T-helper 2 cell treated with Interferon-gamma antibody and Interleukin-4, amounts not matched to agents 5 μg/mL and 100 μg/mL, for 36 hours (primary cell): ENCODE measurements at regions not wholly inside any gene's neighbourhood (a gene's known extent, or its start where the extent isn't known, plus 50 kb on each side); places are given as distances from the start of the nearest gene placed in this dataset.
"Not testable (repeated sequence)": the region's sequence is repeated elsewhere in the genome, so short reads cannot be mapped to it uniquely, and the experiment has no call there.

Source experiments
- DNase-seq: peaks from one replicate; pipeline ENCODE4 v3.0.0; 2021; ENCODE audit warnings: low spot score
- H3K27ac Mint-ChIP-seq: one replicate; pipeline ENCODE4 v1.8.0; 2021; ENCODE audit warnings: mild to moderate bottlenecking, mixed read lengths
- H3K27me3 Mint-ChIP-seq: one replicate; pipeline ENCODE4 v1.8.0; 2021; ENCODE audit warnings: low read depth, mixed read lengths
- H3K36me3 Mint-ChIP-seq: one replicate; pipeline ENCODE4 v1.8.0; 2021; ENCODE audit warnings: low read depth, mixed read lengths
- H3K4me1 Mint-ChIP-seq: one replicate; pipeline ENCODE4 v1.8.0; 2021; ENCODE audit warnings: low read depth, mixed read lengths
- H3K4me3 Mint-ChIP-seq: one replicate; pipeline ENCODE4 v1.8.0; 2022; ENCODE audit warnings: mild to moderate bottlenecking, moderate library complexity, mixed read lengths
- H3K9me3 Mint-ChIP-seq: one replicate; pipeline ENCODE4 v1.8.0; 2021; ENCODE audit warnings: mixed read lengths

DNA sequence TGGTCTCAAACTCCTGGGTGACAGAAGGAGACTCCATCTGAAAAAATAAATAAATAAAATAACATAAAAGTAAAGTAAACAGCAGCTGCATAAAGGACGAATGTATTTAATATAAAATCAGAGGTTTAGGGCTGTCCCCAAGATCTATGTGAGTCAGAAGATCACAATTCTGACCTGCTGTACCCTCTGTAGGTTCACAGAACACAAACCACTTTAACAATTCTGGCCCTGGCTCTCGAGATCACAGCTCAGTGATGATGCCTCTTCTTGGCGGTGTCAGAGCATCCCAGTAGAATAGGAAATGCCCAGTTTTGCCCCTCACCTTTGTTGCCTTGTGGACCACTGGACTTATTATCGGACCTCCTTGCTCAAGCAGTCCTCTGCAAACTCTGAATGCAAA, 380.9 kb downstream of the TLE1 start:
- H3K36me3 Mint-ChIP-seq: no peaks in the 10 kb centered on the region
- no peaks in the 10 kb centered on the region for H3K27me3 Mint-ChIP-seq
- no peak overlapping the region for H3K4me3 Mint-ChIP-seq
- DNase-seq: no peak
- peaks cover 43% of the 10 kb centered on the region for H3K9me3 Mint-ChIP-seq
- H3K4me1 Mint-ChIP-seq: no peaks in the 10 kb centered on the region
- H3K27ac Mint-ChIP-seq: no peak overlapping the region

DNA sequence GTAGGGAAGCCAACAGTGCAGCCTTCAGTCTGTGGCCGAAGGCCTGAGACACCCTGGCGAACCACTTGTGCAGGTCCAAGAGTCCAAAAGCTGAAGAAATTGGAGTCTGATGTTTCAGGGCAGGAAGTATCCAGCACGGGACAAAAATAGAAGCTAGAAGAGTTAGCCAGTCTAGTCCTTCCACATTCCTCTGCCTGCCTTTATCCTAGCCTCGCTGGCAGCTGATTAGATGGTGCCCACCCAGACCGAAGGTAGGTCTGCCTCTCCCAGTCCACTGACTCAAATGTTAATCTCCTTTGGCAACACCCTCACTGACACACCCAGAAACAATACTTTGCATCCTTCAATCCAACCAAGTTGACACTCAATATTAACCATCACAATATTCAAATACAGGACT, 381.6 kb downstream of the TLE1 start:
- not testable (repeated sequence) for H3K27me3 Mint-ChIP-seq, H3K27ac Mint-ChIP-seq, H3K4me3 Mint-ChIP-seq, H3K4me1 Mint-ChIP-seq, H3K36me3 Mint-ChIP-seq, DNase-seq
- H3K9me3 Mint-ChIP-seq: peaks cover 44% of the 10 kb centered on the region

GRCh38 chr9:81305561-81306182, 383.7 kb downstream of the TLE1 start:
- no peak for DNase-seq
- Mint-ChIP-seq H3K4me3 (no peak overlapping the region), H3K4me1 (no peaks in the 10 kb centered on the region), H3K27ac (no peak overlapping the region), H3K27me3 (no peaks in the 10 kb centered on the region), H3K36me3 (no peaks in the 10 kb centered on the region), H3K9me3 (peaks cover 40% of the 10 kb centered on the region)

DNA sequence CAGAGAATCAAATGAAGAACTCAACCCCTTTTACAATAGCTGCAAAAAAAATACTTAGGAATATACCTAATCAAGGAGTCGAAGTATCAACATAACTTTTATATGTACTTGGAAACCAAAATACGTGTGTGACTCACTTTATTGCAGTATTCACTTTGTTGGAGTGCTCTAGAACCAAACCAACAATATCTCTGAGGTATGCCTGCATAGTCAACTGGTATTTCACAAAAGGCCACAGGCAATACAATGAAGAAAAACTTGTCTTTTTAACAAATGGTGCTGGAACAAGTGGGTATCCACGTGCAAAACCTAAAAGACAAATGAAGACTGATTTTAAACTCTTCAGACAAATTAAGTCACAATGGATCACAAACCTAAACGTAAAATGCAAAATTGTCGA, 385.7 kb downstream of the TLE1 start:
- Mint-ChIP-seq H3K9me3 (peaks cover 24% of the 10 kb centered on the region), H3K27me3 (no peaks in the 10 kb centered on the region), H3K4me3 (no peak overlapping the region), H3K4me1 (no peaks in the 10 kb centered on the region), H3K36me3 (no peaks in the 10 kb centered on the region), H3K27ac (no peak overlapping the region)
- no peak for DNase-seq

DNA sequence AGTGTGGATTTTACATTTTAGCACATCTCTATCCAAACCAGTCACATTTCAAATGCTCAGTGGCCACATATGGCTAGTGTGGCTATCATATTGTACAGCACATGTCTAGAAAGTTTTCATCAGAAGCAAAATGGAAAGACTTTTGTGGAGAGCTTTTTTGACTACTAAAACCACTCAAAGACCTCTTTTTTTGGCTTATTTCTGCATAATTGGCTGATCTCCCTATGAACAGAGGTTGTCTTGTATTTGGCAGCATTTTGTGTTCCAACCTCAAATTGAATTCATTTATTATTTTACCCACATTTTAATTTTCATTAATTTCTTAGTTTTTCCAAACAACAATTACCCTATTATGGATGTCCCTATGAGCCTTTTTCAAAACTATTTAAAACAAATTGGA, 395.7 kb downstream of the TLE1 start:
- Mint-ChIP-seq H3K4me3 (no peak overlapping the region), H3K36me3 (no peaks in the 10 kb centered on the region), H3K9me3 (peaks cover 43% of the 10 kb centered on the region), H3K4me1 (no peaks in the 10 kb centered on the region), H3K27me3 (no peaks in the 10 kb centered on the region), H3K27ac (no peak overlapping the region)
- DNase-seq: no peak

DNA sequence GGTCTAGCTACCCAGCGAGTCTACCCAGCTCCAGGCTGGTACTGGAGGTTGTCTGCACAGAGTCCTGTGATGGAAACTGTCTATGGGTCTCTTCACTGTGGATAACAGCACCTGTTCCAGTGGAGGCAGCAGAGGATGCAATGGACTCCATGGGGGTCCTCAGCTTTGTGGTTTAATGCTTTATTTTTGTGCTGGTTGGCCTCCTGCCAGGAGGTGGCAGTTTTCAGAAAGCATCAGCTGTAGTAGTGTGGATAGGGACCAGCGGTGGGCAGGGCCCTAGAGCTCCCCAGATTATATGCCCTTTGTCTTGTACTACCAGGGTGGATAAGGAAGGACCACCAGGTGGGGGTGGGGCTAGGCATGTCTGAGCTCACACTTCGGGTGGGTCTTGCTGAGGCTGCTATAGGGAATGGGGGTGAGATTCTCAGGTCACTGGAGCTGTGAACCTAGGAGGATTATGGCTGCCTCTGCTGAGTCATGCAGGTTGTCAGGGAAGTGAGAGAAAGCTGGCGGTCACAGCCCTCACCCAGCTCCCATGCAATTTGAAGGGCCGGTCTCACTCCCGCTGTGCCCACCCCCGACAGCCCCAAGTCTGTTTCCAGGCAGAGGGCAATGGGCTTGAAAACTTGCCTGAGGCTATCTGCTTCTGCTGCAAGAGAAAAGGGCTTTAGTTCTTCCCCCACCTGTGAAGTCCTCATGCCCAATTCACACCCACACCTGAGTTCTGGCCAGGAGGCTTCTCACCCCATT, 397.1 kb downstream of the TLE1 start:
- Mint-ChIP-seq H3K27ac (no peak overlapping the region), H3K4me3 (no peak overlapping the region), H3K27me3 (no peaks in the 10 kb centered on the region), H3K36me3 (no peaks in the 10 kb centered on the region), H3K4me1 (no peaks in the 10 kb centered on the region), H3K9me3 (peaks cover 37% of the 10 kb centered on the region)
- DNase-seq: no peak

- no peaks in the 10 kb centered on the region for H3K36me3 Mint-ChIP-seq
- no peaks in the 10 kb centered on the region for H3K4me1 Mint-ChIP-seq
- H3K9me3 Mint-ChIP-seq: peaks cover 49% of the 10 kb centered on the region
- H3K27ac Mint-ChIP-seq: no peak overlapping the region
- no peak for DNase-seq
- no peak overlapping the region for H3K4me3 Mint-ChIP-seq
- H3K27me3 Mint-ChIP-seq: no peaks in the 10 kb centered on the region
These were observed 399.7 kb downstream of the TLE1 start for GRCh38 chr9:81289622-81290021.

DNA sequence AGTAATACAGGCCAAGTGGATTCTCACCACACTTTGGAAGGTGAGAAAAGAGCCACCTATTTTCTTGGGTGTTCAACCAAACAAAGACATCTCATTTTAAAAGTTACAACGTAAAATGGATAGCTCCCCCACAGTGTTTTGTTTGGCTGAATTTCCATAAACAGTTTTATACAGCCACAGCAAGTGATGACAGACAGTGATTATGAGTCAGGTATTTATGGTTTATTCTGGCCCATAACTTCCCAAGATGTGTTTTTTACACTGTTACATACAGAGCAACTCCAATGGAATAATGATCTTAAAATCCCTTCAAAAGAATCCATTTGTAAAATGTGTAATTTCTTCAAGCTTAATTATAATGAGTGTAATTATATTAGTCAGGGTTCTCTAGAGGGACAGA, 421.3 kb downstream of the TLE1 start:
- H3K4me3 Mint-ChIP-seq: no peak overlapping the region
- H3K4me1 Mint-ChIP-seq: no peaks in the 10 kb centered on the region
- no peak overlapping the region for H3K27ac Mint-ChIP-seq
- H3K36me3 Mint-ChIP-seq: no peaks in the 10 kb centered on the region
- peaks cover 24% of the 10 kb centered on the region for H3K9me3 Mint-ChIP-seq
- no peak for DNase-seq
- no peaks in the 10 kb centered on the region for H3K27me3 Mint-ChIP-seq

GRCh38 chr9:81266674-81267073, 422.7 kb downstream of the TLE1 start:
- Mint-ChIP-seq H3K27me3 (no peaks in the 10 kb centered on the region), H3K4me1 (no peaks in the 10 kb centered on the region), H3K9me3 (peaks cover 24% of the 10 kb centered on the region), H3K4me3 (no peak overlapping the region), H3K27ac (no peak overlapping the region), H3K36me3 (no peaks in the 10 kb centered on the region)
- no peak for DNase-seq

- Mint-ChIP-seq H3K36me3 (no peaks in the 10 kb centered on the region), H3K4me3 (no peak overlapping the region), H3K27me3 (no peaks in the 10 kb centered on the region), H3K27ac (no peak overlapping the region), H3K4me1 (no peaks in the 10 kb centered on the region), H3K9me3 (peaks cover 29% of the 10 kb centered on the region)
- DNase-seq: no peak
These were observed 423.3 kb downstream of the TLE1 start for GRCh38 chr9:81266086-81266485.

DNA sequence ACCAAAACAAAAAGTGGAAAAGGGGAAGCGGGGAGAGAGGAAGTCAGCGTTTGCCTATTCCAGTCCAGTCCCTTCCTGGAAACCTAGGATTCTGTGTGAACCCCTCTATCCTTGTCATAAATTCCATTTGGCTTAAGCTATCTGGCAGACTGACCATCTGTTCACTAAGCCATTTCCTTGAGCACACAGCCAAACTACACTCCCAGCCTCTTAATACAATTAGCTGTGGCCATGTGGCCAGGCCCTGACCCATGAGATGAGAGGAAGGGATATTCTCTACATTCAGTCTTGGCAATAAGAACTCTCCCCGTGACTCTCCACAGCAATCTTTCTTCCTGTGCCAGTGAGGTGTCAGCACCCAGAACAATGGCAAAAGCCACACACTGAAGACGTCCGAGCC, 424.8 kb downstream of the TLE1 start:
- Mint-ChIP-seq H3K36me3 (no peaks in the 10 kb centered on the region), H3K9me3 (peaks cover 35% of the 10 kb centered on the region), H3K27ac (no peak overlapping the region), H3K4me1 (no peaks in the 10 kb centered on the region), H3K27me3 (no peaks in the 10 kb centered on the region), H3K4me3 (no peak overlapping the region)
- DNase-seq: no peak

- no peaks in the 10 kb centered on the region for H3K4me1 Mint-ChIP-seq
- no peak overlapping the region for H3K4me3 Mint-ChIP-seq
- H3K27ac Mint-ChIP-seq: no peak overlapping the region
- peaks cover 18% of the 10 kb centered on the region for H3K9me3 Mint-ChIP-seq
- H3K36me3 Mint-ChIP-seq: no peaks in the 10 kb centered on the region
- DNase-seq: no peak
- H3K27me3 Mint-ChIP-seq: no peaks in the 10 kb centered on the region
These were observed 429.5 kb downstream of the TLE1 start for GRCh38 chr9:81259896-81260295.

GRCh38 chr9:81256368-81256767, 433.0 kb downstream of the TLE1 start:
- peaks cover 14% of the 10 kb centered on the region for H3K9me3 Mint-ChIP-seq
- no peak overlapping the region for H3K27ac Mint-ChIP-seq
- H3K4me1 Mint-ChIP-seq: no peaks in the 10 kb centered on the region
- no peaks in the 10 kb centered on the region for H3K27me3 Mint-ChIP-seq
- no peak overlapping the region for H3K4me3 Mint-ChIP-seq
- H3K36me3 Mint-ChIP-seq: no peaks in the 10 kb centered on the region
- DNase-seq: no peak

DNA sequence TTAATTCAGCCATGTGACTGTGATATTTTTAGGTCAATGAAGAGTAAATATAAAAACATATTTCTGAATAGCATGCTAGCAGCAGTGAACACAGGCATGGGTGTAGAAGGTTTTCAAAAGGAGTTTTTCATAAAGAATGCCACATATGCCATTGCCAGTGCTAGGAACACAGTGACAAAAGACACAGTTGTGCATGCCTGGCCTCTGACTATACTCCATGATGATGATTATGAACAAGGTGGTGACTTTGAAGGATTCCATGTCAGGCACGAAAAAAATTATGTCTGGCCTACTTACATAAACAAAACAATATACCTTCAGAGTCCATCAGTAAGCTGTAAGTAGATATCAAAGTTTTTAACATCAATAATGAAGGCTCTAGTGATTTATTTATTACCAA, 438.7 kb downstream of the TLE1 start:
- Mint-ChIP-seq H3K27ac (no peak overlapping the region), H3K27me3 (no peaks in the 10 kb centered on the region), H3K4me3 (no peak overlapping the region), H3K4me1 (no peaks in the 10 kb centered on the region), H3K9me3 (no peaks in the 10 kb centered on the region), H3K36me3 (no peaks in the 10 kb centered on the region)
- DNase-seq: no peak

DNA sequence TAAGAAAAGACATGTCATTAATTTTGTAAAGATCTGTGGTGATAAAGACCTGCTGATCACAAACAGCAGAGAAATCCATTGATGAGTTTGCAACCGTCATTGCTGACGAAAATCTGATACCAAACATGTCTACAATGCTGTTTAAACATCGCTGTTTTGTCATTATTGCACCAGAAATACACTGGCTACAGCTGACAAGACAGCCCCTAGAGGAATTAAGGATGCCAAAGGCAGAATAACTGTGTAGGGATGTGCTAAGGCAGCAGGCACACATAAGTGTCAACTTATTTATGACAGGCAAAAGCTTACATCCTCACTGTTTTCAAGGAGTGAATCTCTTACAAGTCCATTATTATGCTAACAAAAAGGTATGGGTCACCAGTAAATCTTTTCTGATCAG, 439.3 kb downstream of the TLE1 start:
- H3K27ac Mint-ChIP-seq: no peak overlapping the region
- H3K27me3 Mint-ChIP-seq: no peaks in the 10 kb centered on the region
- H3K4me1 Mint-ChIP-seq: no peaks in the 10 kb centered on the region
- no peaks in the 10 kb centered on the region for H3K36me3 Mint-ChIP-seq
- H3K4me3 Mint-ChIP-seq: no peak overlapping the region
- no peak for DNase-seq
- no peaks in the 10 kb centered on the region for H3K9me3 Mint-ChIP-seq
